ENCODE measurements at regions not wholly inside any gene's neighbourhood (a gene's known extent, or its start where the extent isn't known, plus 50 kb on each side); places are given as distances from the start of the nearest gene placed in this dataset.
A peak's percentile ranks its signal among the peaks of the same experiment; 100 is the strongest.

DNA sequence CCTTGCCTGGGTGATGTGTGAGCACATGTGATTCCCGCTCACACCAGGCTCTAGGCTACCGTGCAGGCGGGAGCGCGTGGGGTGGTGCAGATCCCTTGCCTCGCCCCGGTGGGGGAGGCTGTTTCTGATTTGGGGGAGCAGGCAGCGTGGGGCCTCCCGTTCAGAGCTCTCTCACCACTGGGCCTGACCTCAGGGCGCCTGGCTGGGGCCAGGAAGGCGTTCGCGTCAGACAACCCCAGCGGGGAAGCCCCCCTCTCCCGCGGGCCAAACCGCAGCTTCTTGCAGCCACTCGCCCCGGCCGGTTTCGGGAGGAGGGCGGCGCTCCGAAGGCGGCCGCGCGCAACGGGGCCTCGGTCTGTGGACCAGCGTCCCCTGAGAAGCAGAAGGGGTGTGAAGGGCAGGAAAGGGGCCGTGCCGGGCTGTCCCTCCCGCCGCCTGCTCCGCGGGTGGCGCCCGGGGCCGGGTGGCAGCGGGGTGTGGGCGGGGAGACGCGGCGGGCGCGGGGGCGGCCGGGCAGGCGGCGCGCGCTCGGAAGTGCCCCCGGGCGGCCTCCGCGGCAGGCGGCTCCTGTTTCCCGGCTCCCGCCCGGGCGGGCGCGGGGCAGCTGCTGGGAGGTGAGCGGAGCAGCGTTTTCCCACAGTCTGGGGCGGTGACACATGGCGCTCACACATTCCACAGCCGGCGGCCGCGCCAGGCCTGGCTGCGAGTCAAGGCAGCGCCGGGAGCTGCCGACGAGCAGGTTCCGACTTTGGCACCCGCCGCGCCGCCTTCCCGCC lies 65.1 kb upstream of the HES1 start (continued):
- no peak for TF ChIP-seq ZNF529 (tag by site-specific recombination; IDR thresholded peaks at IDR 0.05; ENCODE audit: insufficient replicate concordance)
- TF ChIP-seq SP3 (tag by site-specific recombination; IDR thresholded peaks at IDR 0.05) = peak; percentile 30
- no peak for TF ChIP-seq ZNF514 (tag by site-specific recombination; IDR thresholded peaks at IDR 0.05)
- peak; percentile 87 for TF ChIP-seq IKZF3 (tag by site-specific recombination; IDR thresholded peaks at IDR 0.05)
- peak; percentile 40; the same call in 1 of the 2 replicates for TF ChIP-seq ZBTB17 (tag by site-specific recombination; IDR thresholded peaks at IDR 0.05)
- TF ChIP-seq, protein P1, sequence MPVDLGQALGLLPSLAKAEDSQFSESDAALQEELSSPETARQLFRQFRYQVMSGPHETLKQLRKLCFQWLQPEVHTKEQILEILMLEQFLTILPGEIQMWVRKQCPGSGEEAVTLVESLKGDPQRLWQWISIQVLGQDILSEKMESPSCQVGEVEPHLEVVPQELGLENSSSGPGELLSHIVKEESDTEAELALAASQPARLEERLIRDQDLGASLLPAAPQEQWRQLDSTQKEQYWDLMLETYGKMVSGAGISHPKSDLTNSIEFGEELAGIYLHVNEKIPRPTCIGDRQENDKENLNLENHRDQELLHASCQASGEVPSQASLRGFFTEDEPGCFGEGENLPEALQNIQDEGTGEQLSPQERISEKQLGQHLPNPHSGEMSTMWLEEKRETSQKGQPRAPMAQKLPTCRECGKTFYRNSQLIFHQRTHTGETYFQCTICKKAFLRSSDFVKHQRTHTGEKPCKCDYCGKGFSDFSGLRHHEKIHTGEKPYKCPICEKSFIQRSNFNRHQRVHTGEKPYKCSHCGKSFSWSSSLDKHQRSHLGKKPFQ (tag by site-specific recombination; IDR thresholded peaks at IDR 0.05) = peak; percentile 96
- TF ChIP-seq ZNF155 (tag by site-specific recombination; IDR thresholded peaks at IDR 0.05) = no peak
- TF ChIP-seq ZNF776 (tag by site-specific recombination; IDR thresholded peaks at IDR 0.05; ENCODE audit: borderline replicate concordance) = no peak
- TF ChIP-seq, protein P2, sequence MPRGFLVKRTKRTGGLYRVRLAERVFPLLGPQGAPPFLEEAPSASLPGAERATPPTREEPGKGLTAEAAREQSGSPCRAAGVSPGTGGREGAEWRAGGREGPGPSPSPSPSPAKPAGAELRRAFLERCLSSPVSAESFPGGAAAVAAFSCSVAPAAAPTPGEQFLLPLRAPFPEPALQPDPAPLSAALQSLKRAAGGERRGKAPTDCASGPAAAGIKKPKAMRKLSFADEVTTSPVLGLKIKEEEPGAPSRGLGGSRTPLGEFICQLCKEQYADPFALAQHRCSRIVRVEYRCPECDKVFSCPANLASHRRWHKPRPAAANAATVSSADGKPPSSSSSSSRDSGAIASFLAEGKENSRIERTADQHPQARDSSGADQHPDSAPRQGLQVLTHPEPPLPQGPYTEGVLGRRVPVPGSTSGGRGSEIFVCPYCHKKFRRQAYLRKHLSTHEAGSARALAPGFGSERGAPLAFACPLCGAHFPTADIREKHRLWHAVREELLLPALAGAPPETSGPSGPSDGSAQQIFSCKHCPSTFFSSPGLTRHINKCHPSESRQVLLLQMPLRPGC (tag by site-specific recombination; IDR thresholded peaks at IDR 0.05) = no peak
- TF ChIP-seq ZNF560 (tag by site-specific recombination; IDR thresholded peaks at IDR 0.05; ENCODE audit: borderline replicate concordance) = no peak
- peak; percentile 67 for TF ChIP-seq EGR2 (tag by site-specific recombination; IDR thresholded peaks at IDR 0.05; ENCODE audit: low read depth)
- TF ChIP-seq ZNF274 (IDR thresholded peaks at IDR 0.05; ENCODE audit: low read length) = no peak
- TF ChIP-seq ZNF274 (tag by site-specific recombination; IDR thresholded peaks at IDR 0.05; ENCODE audit: borderline replicate concordance) = no peak
- TF ChIP-seq ZNF654 (tag by site-specific recombination; IDR thresholded peaks at IDR 0.05; ENCODE audit: low read depth) = no peak
- no peak for TF ChIP-seq PRDM2 (tag by site-specific recombination; IDR thresholded peaks at IDR 0.05; ENCODE audit: borderline replicate concordance)
- TF ChIP-seq ZNF223 (tag by site-specific recombination; IDR thresholded peaks at IDR 0.05) = peak; percentile 87
- TF ChIP-seq ZEB2 (tag by site-specific recombination; IDR thresholded peaks at IDR 0.05) = peak; percentile 54
- TF ChIP-seq, protein P3, sequence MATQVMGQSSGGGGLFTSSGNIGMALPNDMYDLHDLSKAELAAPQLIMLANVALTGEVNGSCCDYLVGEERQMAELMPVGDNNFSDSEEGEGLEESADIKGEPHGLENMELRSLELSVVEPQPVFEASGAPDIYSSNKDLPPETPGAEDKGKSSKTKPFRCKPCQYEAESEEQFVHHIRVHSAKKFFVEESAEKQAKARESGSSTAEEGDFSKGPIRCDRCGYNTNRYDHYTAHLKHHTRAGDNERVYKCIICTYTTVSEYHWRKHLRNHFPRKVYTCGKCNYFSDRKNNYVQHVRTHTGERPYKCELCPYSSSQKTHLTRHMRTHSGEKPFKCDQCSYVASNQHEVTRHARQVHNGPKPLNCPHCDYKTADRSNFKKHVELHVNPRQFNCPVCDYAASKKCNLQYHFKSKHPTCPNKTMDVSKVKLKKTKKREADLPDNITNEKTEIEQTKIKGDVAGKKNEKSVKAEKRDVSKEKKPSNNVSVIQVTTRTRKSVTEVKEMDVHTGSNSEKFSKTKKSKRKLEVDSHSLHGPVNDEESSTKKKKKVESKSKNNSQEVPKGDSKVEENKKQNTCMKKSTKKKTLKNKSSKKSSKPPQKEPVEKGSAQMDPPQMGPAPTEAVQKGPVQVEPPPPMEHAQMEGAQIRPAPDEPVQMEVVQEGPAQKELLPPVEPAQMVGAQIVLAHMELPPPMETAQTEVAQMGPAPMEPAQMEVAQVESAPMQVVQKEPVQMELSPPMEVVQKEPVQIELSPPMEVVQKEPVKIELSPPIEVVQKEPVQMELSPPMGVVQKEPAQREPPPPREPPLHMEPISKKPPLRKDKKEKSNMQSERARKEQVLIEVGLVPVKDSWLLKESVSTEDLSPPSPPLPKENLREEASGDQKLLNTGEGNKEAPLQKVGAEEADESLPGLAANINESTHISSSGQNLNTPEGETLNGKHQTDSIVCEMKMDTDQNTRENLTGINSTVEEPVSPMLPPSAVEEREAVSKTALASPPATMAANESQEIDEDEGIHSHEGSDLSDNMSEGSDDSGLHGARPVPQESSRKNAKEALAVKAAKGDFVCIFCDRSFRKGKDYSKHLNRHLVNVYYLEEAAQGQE (tag by site-specific recombination; IDR thresholded peaks at IDR 0.05) = no peak
- no peak for TF ChIP-seq ZNF624 (tag by site-specific recombination; IDR thresholded peaks at IDR 0.05)
- peak; percentile 96 for TF ChIP-seq GLIS2 (tag by site-specific recombination; IDR thresholded peaks at IDR 0.05)
- TF ChIP-seq, protein P4, sequence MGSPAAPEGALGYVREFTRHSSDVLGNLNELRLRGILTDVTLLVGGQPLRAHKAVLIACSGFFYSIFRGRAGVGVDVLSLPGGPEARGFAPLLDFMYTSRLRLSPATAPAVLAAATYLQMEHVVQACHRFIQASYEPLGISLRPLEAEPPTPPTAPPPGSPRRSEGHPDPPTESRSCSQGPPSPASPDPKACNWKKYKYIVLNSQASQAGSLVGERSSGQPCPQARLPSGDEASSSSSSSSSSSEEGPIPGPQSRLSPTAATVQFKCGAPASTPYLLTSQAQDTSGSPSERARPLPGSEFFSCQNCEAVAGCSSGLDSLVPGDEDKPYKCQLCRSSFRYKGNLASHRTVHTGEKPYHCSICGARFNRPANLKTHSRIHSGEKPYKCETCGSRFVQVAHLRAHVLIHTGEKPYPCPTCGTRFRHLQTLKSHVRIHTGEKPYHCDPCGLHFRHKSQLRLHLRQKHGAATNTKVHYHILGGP (tag by site-specific recombination; IDR thresholded peaks at IDR 0.05) = no peak
- TF ChIP-seq, protein P5, sequence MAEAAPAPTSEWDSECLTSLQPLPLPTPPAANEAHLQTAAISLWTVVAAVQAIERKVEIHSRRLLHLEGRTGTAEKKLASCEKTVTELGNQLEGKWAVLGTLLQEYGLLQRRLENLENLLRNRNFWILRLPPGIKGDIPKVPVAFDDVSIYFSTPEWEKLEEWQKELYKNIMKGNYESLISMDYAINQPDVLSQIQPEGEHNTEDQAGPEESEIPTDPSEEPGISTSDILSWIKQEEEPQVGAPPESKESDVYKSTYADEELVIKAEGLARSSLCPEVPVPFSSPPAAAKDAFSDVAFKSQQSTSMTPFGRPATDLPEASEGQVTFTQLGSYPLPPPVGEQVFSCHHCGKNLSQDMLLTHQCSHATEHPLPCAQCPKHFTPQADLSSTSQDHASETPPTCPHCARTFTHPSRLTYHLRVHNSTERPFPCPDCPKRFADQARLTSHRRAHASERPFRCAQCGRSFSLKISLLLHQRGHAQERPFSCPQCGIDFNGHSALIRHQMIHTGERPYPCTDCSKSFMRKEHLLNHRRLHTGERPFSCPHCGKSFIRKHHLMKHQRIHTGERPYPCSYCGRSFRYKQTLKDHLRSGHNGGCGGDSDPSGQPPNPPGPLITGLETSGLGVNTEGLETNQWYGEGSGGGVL (tag by site-specific recombination; IDR thresholded peaks at IDR 0.05) = peak; percentile 65
- no peak for TF ChIP-seq BCL11B (tag by site-specific recombination; IDR thresholded peaks at IDR 0.05; ENCODE audit: low read depth)

Measured in HEK293 (cell line).